Stimulated activated CD4-positive, alpha-beta T cell treated with anti-CD3 and anti-CD28 coated beads, Interleukin-1b, Interleukin-23, amount 100 ng/mL, for 24 hours (primary cell): ENCODE measurements at regions not wholly inside any gene's neighbourhood (a gene's known extent, or its start where the extent isn't known, plus 50 kb on each side); places are given as distances from the start of the nearest gene placed in this dataset.

Experiments used
- DNase-seq, 4 experiments: peaks; one replicate each; pipeline ENCODE4 v3.0.0-alpha.2; 2020; ENCODE audit warnings: low read depth in 4 of 4, low spot score in 1 of 4

GRCh38 chr2:120545521-120546047 is 190.1 kb upstream of the GLI2 start:
- DNase-seq, result no peak

DNA sequence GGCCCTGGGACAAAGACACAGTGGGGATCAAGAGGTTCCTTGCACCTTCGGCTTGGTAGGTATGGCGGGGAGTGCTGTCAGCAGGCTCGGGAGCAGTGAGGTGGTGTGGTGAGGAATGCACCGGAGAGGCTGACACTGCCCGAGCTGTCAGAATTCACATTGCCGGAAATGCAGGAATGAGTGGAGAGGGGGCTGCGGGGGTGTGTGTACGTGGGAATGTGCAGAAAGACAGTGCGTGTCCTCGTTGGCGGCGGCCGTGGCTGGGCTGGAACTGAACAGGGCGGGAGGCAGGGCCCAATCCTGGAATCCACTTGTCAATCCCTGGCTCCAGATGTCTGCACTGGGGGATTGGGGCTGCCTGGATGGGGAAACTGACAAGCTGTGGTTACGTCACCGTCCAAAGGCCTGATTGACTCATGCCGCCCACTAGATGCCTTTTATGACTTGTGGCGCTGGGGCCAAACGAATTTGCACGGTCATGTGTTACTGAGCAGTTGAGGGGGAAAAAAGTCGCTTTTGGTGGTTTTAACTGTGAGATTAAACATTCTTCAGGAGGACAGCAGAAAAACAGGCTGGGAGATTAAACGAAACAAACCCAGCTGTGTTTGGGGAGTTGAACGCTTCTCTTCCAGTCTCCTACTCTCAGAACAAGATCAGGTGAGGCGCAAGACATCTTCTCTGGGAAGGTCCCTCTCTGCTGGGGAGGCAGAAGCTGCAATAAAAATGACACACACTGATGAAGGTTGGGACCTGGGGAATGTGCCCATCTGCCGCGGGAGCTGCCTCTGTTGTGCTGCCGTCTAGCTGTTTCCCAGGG is 189.4 kb upstream of the GLI2 start:
- no peak for DNase-seq

DNA sequence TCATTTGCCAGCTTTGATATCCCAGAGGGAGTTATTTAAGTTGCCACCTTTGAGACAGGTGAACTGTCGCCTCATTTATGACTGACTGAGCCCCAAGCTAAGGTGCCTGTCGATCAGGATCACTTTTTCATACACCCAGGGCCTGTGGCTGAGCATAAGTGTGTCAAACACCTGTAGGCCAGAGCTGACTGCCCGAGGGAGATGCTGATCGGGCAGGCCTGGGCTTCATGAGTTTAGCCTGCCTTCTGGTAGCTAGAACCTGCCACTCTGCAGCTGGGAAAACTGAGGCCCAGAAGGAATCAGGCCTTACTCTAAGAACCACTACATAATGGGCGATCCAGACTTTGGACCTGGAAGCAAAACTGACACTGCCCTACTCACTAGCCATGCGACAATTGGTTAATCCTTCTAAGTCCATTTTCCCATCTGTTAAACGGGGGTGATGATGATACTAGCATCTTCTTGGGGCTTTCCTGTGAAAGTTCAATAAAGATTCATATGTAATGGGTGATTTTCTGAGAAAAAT is 188.7 kb upstream of the GLI2 start:
- no peak for DNase-seq

GRCh38 chr2:120547662-120548061 is 188.0 kb upstream of the GLI2 start:
- DNase-seq, result no peak

DNA sequence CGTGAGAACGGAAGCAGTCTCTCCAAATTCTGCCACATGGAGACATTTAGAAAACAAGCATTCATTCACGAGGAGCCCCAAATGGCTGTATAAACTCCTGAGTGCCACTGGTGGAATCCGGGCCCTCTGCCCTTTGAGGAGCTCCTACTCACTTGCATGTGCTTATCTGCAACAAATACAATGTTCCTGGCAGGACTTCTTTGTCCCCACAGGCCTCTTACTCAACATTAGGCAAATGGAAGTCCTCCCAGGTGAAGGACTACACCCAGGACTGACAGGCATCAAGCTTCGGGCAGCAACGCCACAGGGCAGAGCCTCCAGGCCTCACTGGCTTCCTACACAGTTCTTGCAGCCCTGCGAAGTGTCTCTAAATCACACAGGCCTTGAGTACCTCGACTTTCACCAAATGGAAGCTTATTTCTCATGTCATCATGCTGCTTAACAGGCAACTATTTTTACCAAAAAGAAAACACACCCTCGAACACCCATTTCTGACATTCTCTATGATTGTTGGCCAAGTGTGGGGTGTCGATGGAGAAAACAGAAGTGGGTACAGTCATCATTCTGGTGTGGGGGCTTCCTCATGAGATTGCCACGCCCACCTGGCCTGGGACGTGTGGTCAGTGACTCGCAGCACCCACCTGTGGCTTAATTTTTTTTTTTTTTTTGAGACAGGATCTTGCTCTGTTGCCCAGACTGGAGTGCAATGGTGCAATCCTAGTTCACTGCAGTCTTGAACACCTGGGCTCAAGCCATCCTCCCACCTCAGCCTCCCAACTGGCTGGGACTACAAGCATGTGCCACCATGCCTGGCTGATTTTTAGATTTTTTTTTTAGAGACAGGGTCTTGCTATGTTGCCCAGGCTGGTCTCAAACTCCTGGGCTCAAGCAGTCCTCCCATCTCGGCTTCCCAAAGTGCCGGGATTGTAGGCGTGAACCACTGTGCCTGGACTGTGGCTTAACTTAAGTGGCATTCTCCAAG is 186.8 kb upstream of the GLI2 start:
- no peak for DNase-seq

DNA sequence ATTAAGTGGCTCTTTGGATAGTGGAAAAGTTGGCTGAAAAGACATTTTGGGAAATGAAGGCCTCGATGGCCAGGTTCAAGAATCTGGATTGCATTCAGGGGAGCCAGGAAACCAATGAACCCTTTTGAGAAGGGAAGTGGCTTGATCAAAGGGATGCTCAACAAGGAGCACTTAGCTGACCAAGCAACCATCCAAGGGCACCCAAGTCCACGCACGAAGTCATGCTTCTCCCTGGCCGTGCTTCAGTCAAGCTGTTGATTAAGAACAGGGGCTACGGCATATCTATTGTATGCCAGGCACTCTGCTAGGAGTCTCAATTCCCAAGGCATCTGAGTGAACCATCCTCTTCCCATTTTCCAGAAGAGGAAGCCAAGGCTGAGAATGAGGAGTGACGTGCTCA is 185.8 kb upstream of the GLI2 start:
- no peak for DNase-seq

DNA sequence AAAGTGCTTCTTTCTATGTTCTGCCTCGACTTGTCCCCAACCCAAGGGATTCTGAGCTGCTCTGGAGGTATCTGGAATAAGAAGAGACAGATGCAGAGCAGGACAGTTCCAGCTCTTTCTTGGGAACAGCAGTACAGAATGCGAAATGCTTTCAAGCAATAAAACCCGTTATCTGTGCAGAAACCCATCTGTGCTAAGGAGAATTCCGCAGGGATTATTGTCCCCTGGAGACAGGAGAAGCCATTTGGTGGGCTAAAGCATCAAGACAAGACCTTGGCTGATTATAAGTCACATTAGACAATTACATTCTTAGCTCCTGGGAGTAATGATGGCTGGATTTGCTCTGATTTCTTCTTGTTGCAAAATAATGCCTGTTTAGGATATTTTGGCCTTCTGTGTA is 185.4 kb upstream of the GLI2 start:
- no peak for DNase-seq

- no peak for DNase-seq
Measured at GRCh38 chr2:120550893-120551446, 184.7 kb upstream of the GLI2 start.

- no peak for DNase-seq
Measured at GRCh38 chr2:120551522-120551921, 184.1 kb upstream of the GLI2 start.

DNA sequence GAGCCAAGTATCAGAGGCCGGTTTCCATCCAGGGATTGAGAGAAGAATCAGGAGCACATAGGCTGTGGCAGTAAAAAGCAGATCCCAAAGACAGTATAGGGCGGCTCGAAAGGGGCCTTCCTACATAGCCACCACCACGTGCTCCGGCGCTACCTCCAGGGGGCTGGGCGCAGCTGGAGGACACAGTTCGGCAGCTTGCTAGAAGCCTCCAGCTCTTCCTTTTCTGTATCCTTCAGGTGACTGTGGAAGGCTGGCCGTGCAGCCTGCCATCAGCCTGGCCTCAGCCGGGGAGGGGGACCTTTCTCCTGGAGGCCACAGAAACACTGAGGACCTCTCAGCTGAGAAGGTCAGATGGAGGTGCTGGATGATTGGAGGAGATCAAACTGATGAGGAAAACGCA is 183.6 kb upstream of the GLI2 start:
- DNase-seq, result no peak

GRCh38 chr2:120552800-120553481 is 182.7 kb upstream of the GLI2 start:
- DNase-seq, result peak in 2 of 4 experiments; percentile 4 to 16

DNA sequence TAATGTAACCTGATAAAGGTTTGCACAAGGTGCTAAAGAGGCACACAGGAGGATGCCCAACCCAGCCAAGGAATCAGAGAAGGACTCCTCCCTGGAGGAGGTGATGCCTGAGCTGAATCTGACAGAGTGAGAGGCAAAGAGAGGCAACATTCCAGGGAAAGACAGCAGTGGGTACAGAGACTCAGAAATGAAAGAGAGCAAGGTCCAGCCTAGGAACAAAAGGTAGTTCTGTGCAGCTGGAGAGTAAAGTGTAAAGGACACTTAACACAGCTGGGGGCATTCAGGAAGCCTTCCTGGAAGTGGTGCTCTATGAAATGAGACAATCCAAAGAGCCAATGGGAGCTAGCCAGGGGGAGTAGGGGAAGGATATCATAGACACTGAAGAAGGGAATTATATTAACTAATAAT is 181.0 kb upstream of the GLI2 start:
- no peak for DNase-seq

DNA sequence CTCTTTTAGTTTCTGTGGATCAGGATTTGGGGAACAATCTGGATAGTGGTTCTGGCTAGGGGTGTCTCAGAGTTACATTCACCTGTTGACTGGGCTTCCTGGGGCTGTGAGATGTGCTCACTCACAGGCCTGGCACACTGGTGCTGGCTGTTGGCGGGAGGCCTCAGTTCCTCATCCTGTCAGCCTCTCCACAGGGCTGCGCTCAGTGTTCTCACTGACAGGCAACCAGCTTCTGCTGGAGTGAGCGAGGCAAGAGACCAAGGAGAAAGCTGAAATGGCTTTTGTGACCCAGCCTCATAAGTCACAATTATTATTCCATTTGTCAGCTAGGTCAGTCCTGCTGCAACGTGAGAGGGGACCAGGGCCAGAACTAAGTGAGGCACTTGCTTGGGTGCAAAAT is 180.6 kb upstream of the GLI2 start:
- DNase-seq, result no peak

GRCh38 chr2:120556911-120557310 is 178.8 kb upstream of the GLI2 start:
- DNase-seq, result no peak

- no peak for DNase-seq
Measured at GRCh38 chr2:120558847-120559246, 176.8 kb upstream of the GLI2 start.

- no peak for DNase-seq
Measured at GRCh38 chr2:120559401-120559800, 176.3 kb upstream of the GLI2 start.

DNA sequence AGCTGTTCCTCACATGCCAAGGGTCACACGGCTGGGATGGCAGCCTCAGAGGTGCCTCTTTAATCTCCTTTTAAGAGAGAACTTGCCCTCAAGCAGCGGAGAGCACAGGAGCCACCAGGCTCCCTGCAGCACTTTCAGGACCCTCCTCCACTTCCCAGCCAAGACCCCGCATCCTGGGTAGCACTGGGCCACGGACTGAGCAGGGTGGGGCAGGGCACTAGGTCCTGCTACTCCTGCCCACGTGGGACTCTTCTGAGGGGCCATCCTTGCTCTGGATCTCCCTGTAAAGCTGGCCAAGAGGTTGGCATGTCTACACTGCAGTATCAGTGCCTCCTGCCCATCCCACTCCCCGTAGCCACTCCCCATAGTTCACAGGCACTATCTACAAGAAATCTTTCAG is 175.3 kb upstream of the GLI2 start:
- DNase-seq, result no peak

DNA sequence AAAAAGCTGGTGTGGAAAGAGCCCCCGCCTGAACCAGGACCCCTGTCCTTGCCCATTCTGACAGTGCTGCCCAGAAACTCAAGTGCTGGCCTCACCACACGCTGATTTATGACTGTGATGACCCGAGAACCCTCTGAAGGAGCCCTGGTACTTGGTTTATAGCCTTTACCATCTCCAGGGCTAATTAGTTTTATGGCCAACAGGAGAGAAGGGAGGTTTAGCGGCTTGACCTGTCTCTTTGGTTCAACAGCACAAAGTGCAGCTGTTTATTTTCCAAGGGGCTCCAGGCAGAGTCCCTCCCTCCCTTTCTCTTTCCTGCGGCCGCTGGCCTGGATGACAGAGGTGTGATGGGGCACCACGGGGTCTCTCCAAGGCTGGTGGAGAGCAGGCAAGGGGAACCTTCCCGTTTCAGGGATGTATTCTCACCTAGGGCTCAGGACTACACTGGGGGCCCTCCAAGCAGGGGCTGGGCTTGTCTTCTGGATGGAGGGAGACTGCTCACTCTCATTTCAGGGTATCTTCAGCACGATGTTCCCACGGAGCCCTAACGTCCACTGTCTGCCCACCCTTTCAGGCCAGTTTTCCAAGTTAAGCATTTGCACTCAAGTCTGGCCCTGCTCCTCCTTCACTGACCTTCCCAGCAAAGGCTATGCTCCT is 174.2 kb upstream of the GLI2 start:
- DNase-seq, result no peak

DNA sequence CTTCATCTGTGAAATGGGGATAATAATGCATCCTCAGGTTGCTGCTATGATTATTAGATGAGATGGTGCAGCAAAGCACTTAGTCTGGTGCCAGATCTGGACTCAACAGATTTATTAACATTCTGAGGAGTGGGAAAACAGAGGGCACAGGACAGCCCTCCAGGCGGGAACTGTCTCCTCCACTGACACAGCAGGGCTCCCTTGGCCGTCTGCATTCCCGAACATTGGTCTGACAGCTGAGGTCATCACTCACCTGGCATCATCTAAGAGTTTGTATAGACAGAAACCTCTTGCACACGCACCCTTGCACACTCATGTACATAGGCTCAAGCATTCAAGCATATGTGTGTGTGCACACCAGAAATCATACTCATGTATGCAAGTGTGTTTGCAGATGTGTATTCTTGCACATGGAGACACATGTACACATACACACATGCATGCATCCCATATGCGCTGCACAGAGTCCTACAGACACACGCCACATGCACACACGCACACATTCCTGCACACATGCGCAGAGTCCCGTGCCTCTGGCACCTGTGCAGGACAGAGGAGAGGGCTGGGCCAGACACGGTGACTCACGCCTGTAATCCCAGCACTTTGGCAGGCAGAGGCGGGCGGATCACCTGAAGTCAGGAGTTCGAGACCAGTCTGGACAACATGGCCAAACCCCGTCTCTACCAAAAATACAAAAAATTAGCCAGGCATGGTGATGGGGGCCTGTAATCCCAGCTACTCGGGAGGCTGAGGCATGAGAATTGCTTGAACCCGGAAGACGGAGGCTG is 173.3 kb upstream of the GLI2 start:
- no peak for DNase-seq
